ENCODE measurements at regions not wholly inside any gene's neighbourhood (a gene's known extent, or its start where the extent isn't known, plus 50 kb on each side); places are given as distances from the start of the nearest gene placed in this dataset.
"Not testable (repeated sequence)": the region's sequence is repeated elsewhere in the genome, so short reads cannot be mapped to it uniquely, and the experiment has no call there.

DNA sequence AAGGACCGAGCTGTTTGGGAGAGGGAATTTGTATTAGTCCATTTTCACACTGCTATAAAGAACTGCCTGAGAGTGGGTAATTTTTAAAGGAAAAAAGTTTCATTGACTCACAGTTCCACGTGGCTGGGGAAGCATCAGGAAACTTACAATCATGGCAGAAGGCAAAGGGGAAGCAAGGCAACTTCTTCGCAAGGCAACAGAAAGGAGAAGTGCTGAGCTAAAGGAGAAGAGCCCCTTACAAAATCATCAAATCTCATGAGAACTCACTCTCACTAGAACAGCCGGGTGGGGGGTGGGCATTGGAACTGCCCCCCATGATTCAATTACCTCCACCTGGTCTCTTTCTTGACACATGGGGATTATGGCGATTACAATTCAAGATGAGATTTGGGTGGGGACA, 121.8 kb upstream of the SLC13A1 start:
- H3K4me3 ChIP-seq (ENCODE audit: low read depth in 2 of 2, low read length in 1 of 2); H3K79me2 ChIP-seq (ENCODE audit: insufficient read depth); H3K27ac ChIP-seq (ENCODE audit: low read depth in 2 of 2, low read length in 1 of 2); H3F3A ChIP-seq (replicated peaks; ENCODE audit: insufficient read depth); POLR2A ChIA-PET; H3K9me2 ChIP-seq; H2AFZ ChIP-seq (ENCODE audit: low read depth); H3K4me1 ChIP-seq (ENCODE audit: control insufficient read depth in 1 of 2, insufficient read depth in 2 of 2, low read depth in 1 of 2, low read length in 1 of 2); H3K9me3 ChIP-seq; DNase-seq; H4K20me1 ChIP-seq (ENCODE audit: insufficient read depth); H3K36me3 ChIP-seq (replicated peaks in 1 of 2; ENCODE audit: control insufficient read depth in 1 of 2, insufficient read depth in 2 of 2, low read length in 1 of 2); H3K27me3 ChIP-seq (ENCODE audit: insufficient read depth); H3K4me2 ChIP-seq; H3K9ac ChIP-seq: not testable (repeated sequence)
- CTCF ChIA-PET: interaction anchor here (0.6 to 0.7 kb wide), 2 partner anchors 28 to 133 kb away, joined by 3 to 4 read pairs; no protein-coding TSS in a partner anchor
- WGBS (ENCODE audit: low lambda C conversion rate): 46% methylated on average over 5 of the region's 5 CpGs

DNA sequence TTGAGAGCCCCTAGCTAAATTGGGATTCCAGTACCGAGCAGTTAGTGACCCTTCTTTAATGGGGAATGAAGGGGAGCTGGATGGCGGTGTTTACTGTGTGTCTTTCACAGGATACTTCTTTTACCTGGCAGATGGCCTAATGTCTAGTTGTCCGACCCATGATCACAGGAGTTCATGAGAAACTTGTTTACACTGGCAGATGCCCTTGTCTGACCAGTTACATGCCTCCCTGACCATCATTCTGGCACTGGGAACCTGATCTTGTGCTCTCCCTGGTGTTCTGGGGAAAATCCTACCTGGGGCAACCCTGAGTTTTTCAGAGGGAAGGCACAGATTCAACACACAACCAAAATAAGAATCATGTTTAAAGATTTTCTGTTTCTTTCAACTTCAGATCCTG, 120.1 kb upstream of the SLC13A1 start:
- no peak for TF ChIP-seq TEAD4 (IDR thresholded peaks at IDR 0.05; ENCODE audit: borderline replicate concordance, insufficient read depth)
- TF ChIP-seq SMC3 (IDR thresholded peaks at IDR 0.05; ENCODE audit: low read depth, low read length): no peak
- no peak for TF ChIP-seq GATA2 (CRISPR knock-in tag; IDR thresholded peaks at IDR 0.05)
- no peak for TF ChIP-seq YY1 (IDR thresholded peaks at IDR 0.05; ENCODE audit: low read depth)
- no peak for TF ChIP-seq MEF2A (IDR thresholded peaks at IDR 0.05; ENCODE audit: borderline replicate concordance, low read depth)
- no peak for TF ChIP-seq GABPA (IDR thresholded peaks at IDR 0.05; ENCODE audit: low read depth)
- TF ChIP-seq NFIC (IDR thresholded peaks at IDR 0.05; ENCODE audit: borderline replicate concordance): no peak
- TF ChIP-seq, protein P1, sequence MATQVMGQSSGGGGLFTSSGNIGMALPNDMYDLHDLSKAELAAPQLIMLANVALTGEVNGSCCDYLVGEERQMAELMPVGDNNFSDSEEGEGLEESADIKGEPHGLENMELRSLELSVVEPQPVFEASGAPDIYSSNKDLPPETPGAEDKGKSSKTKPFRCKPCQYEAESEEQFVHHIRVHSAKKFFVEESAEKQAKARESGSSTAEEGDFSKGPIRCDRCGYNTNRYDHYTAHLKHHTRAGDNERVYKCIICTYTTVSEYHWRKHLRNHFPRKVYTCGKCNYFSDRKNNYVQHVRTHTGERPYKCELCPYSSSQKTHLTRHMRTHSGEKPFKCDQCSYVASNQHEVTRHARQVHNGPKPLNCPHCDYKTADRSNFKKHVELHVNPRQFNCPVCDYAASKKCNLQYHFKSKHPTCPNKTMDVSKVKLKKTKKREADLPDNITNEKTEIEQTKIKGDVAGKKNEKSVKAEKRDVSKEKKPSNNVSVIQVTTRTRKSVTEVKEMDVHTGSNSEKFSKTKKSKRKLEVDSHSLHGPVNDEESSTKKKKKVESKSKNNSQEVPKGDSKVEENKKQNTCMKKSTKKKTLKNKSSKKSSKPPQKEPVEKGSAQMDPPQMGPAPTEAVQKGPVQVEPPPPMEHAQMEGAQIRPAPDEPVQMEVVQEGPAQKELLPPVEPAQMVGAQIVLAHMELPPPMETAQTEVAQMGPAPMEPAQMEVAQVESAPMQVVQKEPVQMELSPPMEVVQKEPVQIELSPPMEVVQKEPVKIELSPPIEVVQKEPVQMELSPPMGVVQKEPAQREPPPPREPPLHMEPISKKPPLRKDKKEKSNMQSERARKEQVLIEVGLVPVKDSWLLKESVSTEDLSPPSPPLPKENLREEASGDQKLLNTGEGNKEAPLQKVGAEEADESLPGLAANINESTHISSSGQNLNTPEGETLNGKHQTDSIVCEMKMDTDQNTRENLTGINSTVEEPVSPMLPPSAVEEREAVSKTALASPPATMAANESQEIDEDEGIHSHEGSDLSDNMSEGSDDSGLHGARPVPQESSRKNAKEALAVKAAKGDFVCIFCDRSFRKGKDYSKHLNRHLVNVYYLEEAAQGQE (IDR thresholded peaks at IDR 0.05; ENCODE audit: low read depth, low read length): no peak
- H3K27me3 ChIP-seq (ENCODE audit: insufficient read depth): no peaks in the 10 kb centered on the region
- H3K36me3 ChIP-seq (replicated peaks in 1 of 2; ENCODE audit: control insufficient read depth in 1 of 2, insufficient read depth in 2 of 2, low read length in 1 of 2): no peaks in the 10 kb centered on the region
- no peak overlapping the region for H3K4me2 ChIP-seq
- H3K9ac ChIP-seq: no peak overlapping the region
- no peak overlapping the region for H2AFZ ChIP-seq (ENCODE audit: low read depth)
- ChIA-PET CTCF (no interaction called here), POLR2A (no interaction called here)
- H3F3A ChIP-seq (replicated peaks; ENCODE audit: insufficient read depth): no peaks in the 10 kb centered on the region
- no peaks in the 10 kb centered on the region for H4K20me1 ChIP-seq (ENCODE audit: insufficient read depth)
- no peaks in the 10 kb centered on the region for H3K9me3 ChIP-seq
- WGBS (ENCODE audit: low lambda C conversion rate): 15% methylated on average over 3 of the region's 3 CpGs
- H3K9me2 ChIP-seq: no peaks in the 10 kb centered on the region
- DNase-seq: no peak
- no peaks in the 10 kb centered on the region for H3K79me2 ChIP-seq (ENCODE audit: insufficient read depth)
- no peak overlapping the region for H3K4me3 ChIP-seq (ENCODE audit: low read depth in 2 of 2, low read length in 1 of 2)
- no peaks in the 10 kb centered on the region; a peak in 1 of 4 replicates for H3K4me1 ChIP-seq (ENCODE audit: control insufficient read depth in 1 of 2, insufficient read depth in 2 of 2, low read depth in 1 of 2, low read length in 1 of 2)
- no peak overlapping the region for H3K27ac ChIP-seq (ENCODE audit: low read depth in 2 of 2, low read length in 1 of 2)

DNA sequence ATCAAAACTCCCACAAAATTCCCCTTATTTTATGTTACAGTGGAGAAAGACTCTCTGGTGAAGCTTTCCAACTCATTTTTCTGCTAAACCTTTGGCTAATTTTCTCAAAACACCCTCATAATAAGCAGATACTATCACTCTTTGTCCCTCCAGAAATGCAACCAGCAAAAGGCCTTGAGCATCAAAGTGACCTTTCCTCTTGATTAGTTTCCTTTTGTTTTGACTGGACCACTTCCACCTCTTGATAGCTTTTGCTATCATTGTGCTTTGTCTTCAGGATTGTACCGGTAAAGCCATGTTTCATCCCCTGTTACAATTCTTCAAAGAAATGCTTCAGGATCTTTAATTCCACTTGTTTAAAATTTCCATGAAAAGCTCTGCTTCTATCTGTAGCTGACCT, 115.1 kb upstream of the SLC13A1 start:
- no peaks in the 10 kb centered on the region; a peak in 1 of 4 replicates for H3K4me1 ChIP-seq (ENCODE audit: control insufficient read depth in 1 of 2, insufficient read depth in 2 of 2, low read depth in 1 of 2, low read length in 1 of 2)
- CTCF ChIA-PET: interaction anchor here (0.8 to 1.4 kb wide), 2 partner anchors 17 to 36 kb away, joined by 3 to 5 read pairs; no protein-coding TSS in a partner anchor
- TF ChIP-seq, protein P2, sequence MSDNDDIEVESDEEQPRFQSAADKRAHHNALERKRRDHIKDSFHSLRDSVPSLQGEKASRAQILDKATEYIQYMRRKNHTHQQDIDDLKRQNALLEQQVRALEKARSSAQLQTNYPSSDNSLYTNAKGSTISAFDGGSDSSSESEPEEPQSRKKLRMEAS (IDR thresholded peaks at IDR 0.05; ENCODE audit: low read depth): no peak
- TF ChIP-seq RXRA (IDR thresholded peaks at IDR 0.05; ENCODE audit: borderline replicate concordance, low read depth): no peak
- no peak for TF ChIP-seq TEAD4 (IDR thresholded peaks at IDR 0.05; ENCODE audit: borderline replicate concordance, insufficient read depth)
- TF ChIP-seq TAF1 (IDR thresholded peaks at IDR 0.05; ENCODE audit: borderline replicate concordance, low read depth, low read length): no peak
- TF ChIP-seq, protein P1 (IDR thresholded peaks at IDR 0.05; ENCODE audit: low read depth, low read length): no peak
- no peak for TF ChIP-seq RCOR1 (IDR thresholded peaks at IDR 0.05; ENCODE audit: low read length)
- no peak for TF ChIP-seq POLR2AphosphoS5 (IDR thresholded peaks at IDR 0.05; ENCODE audit: low read depth, low read length)
- no peak for TF ChIP-seq FOSL2 (IDR thresholded peaks at IDR 0.05; ENCODE audit: borderline replicate concordance, low read depth)
- TF ChIP-seq MEF2A (IDR thresholded peaks at IDR 0.05; ENCODE audit: borderline replicate concordance, low read depth): no peak
- TF ChIP-seq CHD2 (IDR thresholded peaks at IDR 0.05; ENCODE audit: low read length, partially characterized antibody): no peak
- TF ChIP-seq JUND (IDR thresholded peaks at IDR 0.05): no peak
- no peak for TF ChIP-seq GABPA (IDR thresholded peaks at IDR 0.05; ENCODE audit: low read depth)

More for the DNA sequence above, 115.1 kb upstream of the SLC13A1 start:
- no peaks in the 10 kb centered on the region for H3K9me3 ChIP-seq
- H3K79me2 ChIP-seq (ENCODE audit: insufficient read depth): no peaks in the 10 kb centered on the region
- H3K36me3 ChIP-seq (replicated peaks in 1 of 2; ENCODE audit: control insufficient read depth in 1 of 2, insufficient read depth in 2 of 2, low read length in 1 of 2): no peaks in the 10 kb centered on the region
- H4K20me1 ChIP-seq (ENCODE audit: insufficient read depth): no peaks in the 10 kb centered on the region
- no peaks in the 10 kb centered on the region for H3F3A ChIP-seq (replicated peaks; ENCODE audit: insufficient read depth)
- H3K4me3 ChIP-seq (ENCODE audit: low read depth in 2 of 2, low read length in 1 of 2): no peak overlapping the region
- no peak overlapping the region for H3K9ac ChIP-seq
- no peaks in the 10 kb centered on the region for H3K27me3 ChIP-seq (ENCODE audit: insufficient read depth)
- H2AFZ ChIP-seq (ENCODE audit: low read depth): no peak overlapping the region
- no peak overlapping the region for H3K4me2 ChIP-seq
- POLR2A ChIA-PET: no interaction called here
- no peaks in the 10 kb centered on the region for H3K9me2 ChIP-seq
- no peak overlapping the region for H3K27ac ChIP-seq (ENCODE audit: low read depth in 2 of 2, low read length in 1 of 2)
- 44% methylated on average over 1 of the region's 1 CpG for WGBS (ENCODE audit: low lambda C conversion rate)
- no peak for DNase-seq

Measured in SK-N-SH (cell line).